GM18870 (cell line): ENCODE measurements at regions not wholly inside any gene's neighbourhood (a gene's known extent, or its start where the extent isn't known, plus 50 kb on each side); places are given as distances from the start of the nearest gene placed in this dataset.

Source experiments
- ATAC-seq: cut with Tn5 transposase; IDR thresholded peaks from one replicate; pipeline ENCODE4 v1.9.1; 2021; ENCODE audit warnings: moderate library complexity; ENCODE audit not compliant: unreplicated experiment

GRCh38 chr17:77687921-77688320 is 270.6 kb upstream of the TNRC6C start:
- ATAC-seq = no peak

GRCh38 chr17:77688369-77688768 is 270.1 kb upstream of the TNRC6C start:
- no peak for ATAC-seq

- ATAC-seq = no peak
These were observed 268.0 kb upstream of the TNRC6C start for GRCh38 chr17:77690271-77691161.

- no peak for ATAC-seq
These were observed 267.1 kb upstream of the TNRC6C start for GRCh38 chr17:77691216-77692085.

- ATAC-seq = no peak
These were observed 265.8 kb upstream of the TNRC6C start for GRCh38 chr17:77692571-77693161.

- ATAC-seq = no peak
These were observed 265.2 kb upstream of the TNRC6C start for GRCh38 chr17:77693301-77693700.

- ATAC-seq = no peak
These were observed 264.7 kb upstream of the TNRC6C start for GRCh38 chr17:77693776-77694175.

- no peak for ATAC-seq
These were observed 263.8 kb upstream of the TNRC6C start for GRCh38 chr17:77694391-77695363.

GRCh38 chr17:77695386-77695785 is 263.1 kb upstream of the TNRC6C start:
- ATAC-seq = no peak

GRCh38 chr17:77696151-77696720 is 262.3 kb upstream of the TNRC6C start:
- no peak for ATAC-seq

GRCh38 chr17:77696721-77697460 is 261.6 kb upstream of the TNRC6C start:
- ATAC-seq = no peak

GRCh38 chr17:77697480-77698400 is 260.8 kb upstream of the TNRC6C start:
- ATAC-seq = no peak

- ATAC-seq = no peak
These were observed 259.4 kb upstream of the TNRC6C start for GRCh38 chr17:77698903-77699623.

- no peak for ATAC-seq
These were observed 258.2 kb upstream of the TNRC6C start for GRCh38 chr17:77700165-77700881.

- ATAC-seq = no peak
These were observed 256.5 kb upstream of the TNRC6C start for GRCh38 chr17:77701996-77702395.

- ATAC-seq = no peak
These were observed 254.3 kb upstream of the TNRC6C start for GRCh38 chr17:77704048-77704815.
